T follicular helper cell (primary cell): ENCODE measurements at regions not wholly inside any gene's neighbourhood (a gene's known extent, or its start where the extent isn't known, plus 50 kb on each side); places are given as distances from the start of the nearest gene placed in this dataset.
"Not testable (repeated sequence)": the region's sequence is repeated elsewhere in the genome, so short reads cannot be mapped to it uniquely, and the experiment has no call there.

Experiments used
- DNase-seq: peaks from one replicate; pipeline ENCODE4 v3.0.0-alpha.2; 2020; ENCODE audit warnings: low read depth

DNA sequence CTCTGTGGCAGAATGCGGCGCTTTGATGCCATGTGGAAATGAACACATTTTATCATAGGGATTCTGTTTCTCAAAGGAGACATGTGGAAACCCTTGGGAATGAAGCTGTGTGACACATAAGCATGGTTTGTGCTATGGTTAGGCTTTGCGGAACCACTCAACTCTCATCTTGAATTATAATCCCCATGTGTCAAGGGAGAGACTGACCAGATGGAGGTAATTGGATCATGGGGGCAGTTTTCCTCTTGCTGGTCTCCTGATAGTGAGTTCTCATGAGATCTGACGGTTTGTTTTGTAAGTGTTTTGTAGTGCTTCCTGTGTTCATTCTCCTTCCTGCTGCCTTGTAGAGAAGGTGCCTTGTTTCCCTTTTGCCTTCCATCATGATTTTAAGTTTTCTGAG, 1109.2 kb upstream of the ALCAM start:
- no peak for DNase-seq

- no peak for DNase-seq
Measured at GRCh38 chr3:104263477-104263876, 1103.2 kb upstream of the ALCAM start.

- DNase-seq: not testable (repeated sequence)
Measured at GRCh38 chr3:104266219-104266618, 1100.5 kb upstream of the ALCAM start.

- DNase-seq: no peak
Measured at GRCh38 chr3:104269771-104270170, 1096.9 kb upstream of the ALCAM start.

DNA sequence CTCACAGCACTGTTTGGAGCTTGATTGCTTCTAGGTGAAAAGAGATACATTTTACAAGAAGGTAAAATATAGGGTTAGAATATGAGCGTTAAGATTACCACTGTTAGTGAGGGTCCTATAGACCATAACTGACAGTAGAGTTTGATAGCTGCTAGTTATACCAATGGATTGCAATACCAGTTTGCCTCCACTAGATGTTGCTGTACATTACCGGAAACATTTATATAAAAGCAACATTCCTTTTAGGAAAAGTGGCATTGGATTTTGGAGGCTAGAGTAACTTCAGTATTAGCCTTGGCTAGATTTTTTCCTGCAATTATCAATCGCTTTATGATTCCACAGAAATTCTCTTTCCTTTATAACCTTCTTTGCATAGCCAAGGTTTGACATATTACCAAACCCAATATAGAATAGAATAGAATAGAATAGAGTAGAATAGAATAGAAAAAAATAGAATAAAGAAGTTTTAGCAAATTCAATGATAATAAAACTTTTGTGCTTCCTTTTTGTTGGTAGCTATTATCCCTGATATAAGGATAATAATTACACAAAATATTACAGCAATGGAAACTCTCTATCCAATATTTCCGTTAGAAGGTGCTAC, 1093.6 kb upstream of the ALCAM start:
- DNase-seq: no peak

- DNase-seq: no peak
Measured at GRCh38 chr3:104275199-104275598, 1091.5 kb upstream of the ALCAM start.

GRCh38 chr3:104279617-104280016, 1087.1 kb upstream of the ALCAM start:
- no peak for DNase-seq

DNA sequence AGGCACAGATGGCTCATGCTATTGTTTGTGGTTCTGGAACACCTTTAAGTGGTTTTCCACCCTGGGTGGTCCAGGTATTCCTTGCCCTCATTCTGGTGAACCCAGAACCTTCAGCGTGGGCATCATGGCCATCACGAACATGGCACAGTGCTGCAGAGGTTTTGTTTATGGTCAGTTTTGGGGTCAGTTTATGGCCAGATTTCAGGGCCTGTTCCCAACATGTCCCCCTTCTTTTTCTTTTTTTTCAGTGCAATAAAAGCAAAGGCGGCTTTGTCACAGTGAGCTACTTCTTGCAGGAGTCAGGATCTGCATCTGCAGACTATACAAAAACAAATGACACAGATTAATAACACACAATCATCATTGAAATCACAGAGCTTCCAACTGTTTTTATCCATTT, 1085.0 kb upstream of the ALCAM start:
- no peak for DNase-seq

GRCh38 chr3:104286645-104287044, 1080.1 kb upstream of the ALCAM start:
- DNase-seq: no peak

- DNase-seq: no peak
Measured at GRCh38 chr3:104291437-104291851, 1075.3 kb upstream of the ALCAM start.

- DNase-seq: no peak
Measured at GRCh38 chr3:104291878-104292277, 1074.8 kb upstream of the ALCAM start.

DNA sequence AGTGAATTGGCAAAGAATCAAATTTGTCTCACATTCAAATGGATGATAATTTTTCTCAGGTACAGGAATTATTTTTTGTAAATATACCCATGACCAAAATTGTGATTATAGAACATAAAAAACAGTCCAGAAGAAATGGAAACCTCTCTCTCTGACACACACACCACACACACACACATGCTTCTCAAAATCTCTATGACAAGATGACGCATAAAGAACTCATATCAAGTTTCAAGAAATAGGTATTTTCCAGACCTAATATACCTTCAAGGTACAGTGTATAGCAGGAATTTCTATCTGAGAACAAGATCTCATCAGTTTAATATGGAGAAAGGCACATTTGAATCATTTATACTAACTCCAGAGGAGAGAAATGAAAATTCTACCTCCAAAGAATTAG, 1069.1 kb upstream of the ALCAM start:
- no peak for DNase-seq

GRCh38 chr3:104298662-104299061, 1068.0 kb upstream of the ALCAM start:
- DNase-seq: no peak

GRCh38 chr3:104316118-104316517, 1050.6 kb upstream of the ALCAM start:
- DNase-seq: no peak

GRCh38 chr3:104323226-104323625, 1043.5 kb upstream of the ALCAM start:
- no peak for DNase-seq

DNA sequence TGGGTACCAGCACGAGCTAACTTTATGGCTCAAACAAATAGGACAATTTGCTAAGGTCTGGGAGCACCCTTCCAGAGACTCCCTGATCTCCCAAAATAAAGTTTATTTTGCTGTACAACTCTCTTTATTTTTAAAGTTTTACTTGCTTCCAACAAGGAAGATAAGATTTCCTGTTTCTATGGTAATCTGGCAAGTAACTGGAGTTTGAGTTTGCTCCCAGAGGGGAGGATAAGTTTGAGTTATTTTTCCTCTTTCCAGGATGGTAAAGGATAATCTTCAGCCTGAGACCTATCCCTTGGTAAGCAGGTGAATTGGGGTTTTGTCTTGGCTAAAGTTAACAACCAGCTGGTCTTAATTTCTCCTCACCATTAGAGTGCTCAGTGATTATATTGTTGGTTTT, 1019.4 kb upstream of the ALCAM start:
- DNase-seq: no peak

DNA sequence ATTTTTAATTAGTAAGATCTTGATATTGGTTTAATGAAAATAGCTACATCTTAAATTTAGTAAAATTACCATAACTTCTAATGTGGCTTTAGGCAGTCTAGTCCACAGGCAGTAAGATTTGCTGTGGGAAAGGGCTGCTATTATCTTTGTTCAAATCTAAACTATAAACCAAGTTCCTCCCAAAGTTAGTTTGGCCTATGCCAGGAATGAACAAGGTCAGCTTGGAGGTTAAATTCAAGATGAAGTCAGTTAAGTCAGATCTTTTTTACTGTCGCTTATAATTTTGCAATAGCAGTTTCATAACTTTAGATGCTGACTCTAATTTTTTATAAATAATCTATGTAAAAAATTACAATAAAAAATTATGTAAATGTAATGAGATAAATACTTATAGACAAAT, 1016.9 kb upstream of the ALCAM start:
- no peak for DNase-seq

DNA sequence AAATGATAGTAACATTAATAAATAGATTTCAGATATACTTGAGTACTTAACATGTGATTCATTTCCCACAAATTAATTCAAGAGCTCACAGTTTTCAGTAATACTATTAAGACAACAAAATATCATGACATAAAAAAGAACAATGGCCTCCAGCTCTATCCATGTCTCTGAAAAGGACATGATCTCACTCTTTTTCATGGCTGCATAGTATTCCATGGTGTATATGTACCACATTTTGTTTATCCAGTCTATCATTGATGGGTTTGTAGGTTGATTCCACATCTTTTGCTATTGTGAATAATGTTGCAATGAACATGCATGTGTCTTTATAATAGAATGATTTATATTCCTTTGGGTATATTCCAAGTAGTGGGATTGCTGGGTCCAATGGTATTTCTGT, 1012.8 kb upstream of the ALCAM start:
- DNase-seq: no peak

- DNase-seq: no peak
Measured at GRCh38 chr3:104359546-104359945, 1007.2 kb upstream of the ALCAM start.

- no peak for DNase-seq
Measured at GRCh38 chr3:104360038-104360437, 1006.7 kb upstream of the ALCAM start.

DNA sequence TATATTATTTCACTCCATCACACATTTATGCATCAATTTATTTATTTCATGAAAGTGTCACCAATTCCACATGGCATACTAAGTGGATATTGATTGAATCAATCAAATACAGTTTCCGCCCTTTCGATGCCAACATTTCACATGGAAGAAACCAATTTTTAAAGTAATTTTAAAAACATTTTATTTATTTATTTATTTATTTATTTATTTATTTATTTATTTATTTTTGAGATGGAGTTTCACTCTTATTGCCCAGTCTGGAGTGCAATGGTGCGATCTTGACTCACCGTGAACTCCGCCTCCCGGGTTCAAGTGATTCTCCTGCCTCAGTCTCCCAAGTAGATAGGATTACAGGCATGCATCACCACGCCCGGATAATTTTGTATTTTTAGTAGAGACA, 1005.0 kb upstream of the ALCAM start:
- not testable (repeated sequence) for DNase-seq

GRCh38 chr3:104362319-104362718, 1004.4 kb upstream of the ALCAM start:
- DNase-seq: no peak

DNA sequence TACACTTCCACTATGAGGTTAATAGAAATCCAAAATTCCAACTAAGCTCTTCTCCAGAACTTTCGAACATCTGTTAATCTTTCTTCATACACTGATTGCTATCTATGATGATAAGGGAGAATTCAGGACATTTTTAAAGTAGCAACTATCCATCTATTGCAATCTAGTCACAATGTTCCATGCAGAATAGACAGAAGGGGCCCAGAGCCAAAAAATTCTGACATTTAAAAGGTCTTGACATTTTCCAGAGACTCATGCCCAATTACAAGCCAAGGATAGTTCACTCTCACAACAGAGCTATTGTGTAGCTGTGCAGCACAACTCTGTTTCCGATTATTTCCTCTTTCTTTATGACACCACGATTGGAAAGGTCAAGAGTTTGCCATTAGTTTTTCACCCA, 999.7 kb upstream of the ALCAM start:
- no peak for DNase-seq

- no peak for DNase-seq
Measured at GRCh38 chr3:104368760-104369159, 997.9 kb upstream of the ALCAM start.

- no peak for DNase-seq
Measured at GRCh38 chr3:104385421-104385820, 981.3 kb upstream of the ALCAM start.
